Raji (cell line): ENCODE measurements at regions not wholly inside any gene's neighbourhood (a gene's known extent, or its start where the extent isn't known, plus 50 kb on each side); places are given as distances from the start of the nearest gene placed in this dataset.

Experiments
- POLR2A ChIP-seq: IDR thresholded peaks from 2 replicates; pipeline ENCODE4 v1.6.1; 2011; ENCODE audit warnings: low read depth, low read length, control low read depth; ENCODE audit not compliant: insufficient read depth

GRCh38 chr7:69126896-69127479, 471.3 kb upstream of the AUTS2 start:
- TF ChIP-seq POLR2A: no peak

GRCh38 chr7:69129524-69129923, 468.8 kb upstream of the AUTS2 start:
- TF ChIP-seq POLR2A: no peak

- no peak for TF ChIP-seq POLR2A
Observed at GRCh38 chr7:69129951-69130350, 468.3 kb upstream of the AUTS2 start.

- TF ChIP-seq POLR2A: no peak
Observed at GRCh38 chr7:69130396-69130795, 467.9 kb upstream of the AUTS2 start.

DNA sequence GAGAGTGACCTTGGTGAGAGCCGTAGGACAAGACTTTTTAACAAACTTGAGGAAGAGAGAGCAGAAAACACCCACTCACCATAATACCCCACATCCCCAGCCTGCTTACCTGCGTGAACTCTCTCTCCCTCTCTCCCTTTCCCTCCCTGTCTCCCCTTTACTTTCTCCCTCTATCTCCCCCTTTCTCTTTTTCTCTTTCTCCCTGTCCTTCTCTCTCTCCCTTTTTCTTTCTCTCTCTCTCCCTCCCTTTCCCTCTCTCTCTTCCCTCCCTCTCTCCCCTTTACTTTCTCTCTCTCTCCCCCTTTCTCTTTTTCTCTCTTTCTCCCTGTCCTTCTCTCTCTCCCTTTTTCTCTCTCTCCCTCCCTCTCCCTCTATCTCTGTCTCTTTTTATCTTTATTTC, 464.0 kb upstream of the AUTS2 start:
- no peak for TF ChIP-seq POLR2A

- no peak for TF ChIP-seq POLR2A
Observed at GRCh38 chr7:69147631-69148030, 450.6 kb upstream of the AUTS2 start.

DNA sequence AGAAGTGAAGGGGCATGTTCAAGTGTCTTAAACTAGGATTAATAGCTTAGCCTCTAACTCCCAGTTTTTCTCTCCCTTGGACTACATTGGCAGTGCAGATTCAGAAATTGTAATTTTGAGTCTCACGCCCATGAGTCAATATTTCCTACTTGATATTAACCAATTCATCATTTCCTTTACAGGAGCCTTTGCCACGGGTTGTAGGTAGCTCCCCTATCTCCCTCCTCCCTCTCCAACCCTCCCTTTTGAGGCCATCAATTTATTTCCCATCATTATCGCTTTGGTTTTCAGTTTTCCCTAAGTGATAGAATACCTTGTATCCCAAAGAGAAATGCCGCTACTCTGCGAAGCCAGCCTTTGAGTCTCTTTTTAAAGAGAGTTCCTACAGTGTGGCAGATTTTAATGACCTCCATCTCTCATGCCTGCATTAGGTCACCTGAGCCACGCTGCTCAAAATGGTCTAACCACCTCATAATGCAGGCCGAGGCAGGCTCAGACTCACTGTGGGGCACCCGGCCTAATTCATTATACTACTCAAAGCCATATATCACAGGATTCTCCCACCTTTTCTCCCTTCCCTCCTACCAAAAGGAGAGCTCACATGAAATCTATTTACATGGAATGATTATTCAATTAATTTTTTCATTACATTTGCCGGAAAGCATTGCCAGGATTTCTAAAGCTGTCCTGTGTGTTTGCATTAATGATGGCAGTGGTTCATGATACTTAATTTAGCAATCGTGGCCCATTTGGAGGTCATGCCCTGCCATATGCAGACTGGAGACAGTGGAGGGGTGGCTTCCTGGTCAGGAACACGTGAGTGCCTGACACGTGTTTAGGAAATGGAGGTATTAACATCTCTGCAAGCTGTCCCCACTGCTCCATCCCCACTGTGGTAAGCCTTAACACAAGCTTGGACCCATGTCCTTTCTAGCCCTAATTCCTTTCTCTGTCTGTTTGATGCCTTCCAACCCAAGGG, 448.2 kb upstream of the AUTS2 start:
- TF ChIP-seq POLR2A: no peak

DNA sequence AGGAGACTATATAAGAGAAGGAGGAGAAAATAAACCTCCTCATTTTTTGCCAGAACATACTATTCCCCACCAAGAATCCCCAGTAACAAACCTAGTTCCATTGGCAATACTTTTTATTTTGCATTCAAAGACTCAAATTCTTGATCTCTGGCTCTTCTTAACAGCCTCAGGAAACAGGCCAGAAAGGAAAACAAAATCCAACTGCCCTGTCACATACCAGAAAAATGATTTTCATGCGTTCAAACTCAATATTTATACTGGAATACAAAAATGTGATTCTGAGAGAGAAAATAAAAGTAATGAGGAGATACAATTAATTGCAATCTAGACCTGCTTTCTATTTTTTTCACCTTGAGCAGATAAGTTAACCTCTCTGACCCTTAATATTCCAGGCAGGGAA, 435.9 kb upstream of the AUTS2 start:
- no peak for TF ChIP-seq POLR2A

- TF ChIP-seq POLR2A: no peak
Observed at GRCh38 chr7:69162931-69163670, 435.2 kb upstream of the AUTS2 start.

GRCh38 chr7:69166979-69167516, 431.2 kb upstream of the AUTS2 start:
- TF ChIP-seq POLR2A: no peak

GRCh38 chr7:69169386-69169785, 428.9 kb upstream of the AUTS2 start:
- no peak for TF ChIP-seq POLR2A

GRCh38 chr7:69172357-69173077, 425.8 kb upstream of the AUTS2 start:
- TF ChIP-seq POLR2A: no peak

- TF ChIP-seq POLR2A: no peak
Observed at GRCh38 chr7:69173341-69173740, 424.9 kb upstream of the AUTS2 start.

GRCh38 chr7:69173846-69174245, 424.4 kb upstream of the AUTS2 start:
- no peak for TF ChIP-seq POLR2A

DNA sequence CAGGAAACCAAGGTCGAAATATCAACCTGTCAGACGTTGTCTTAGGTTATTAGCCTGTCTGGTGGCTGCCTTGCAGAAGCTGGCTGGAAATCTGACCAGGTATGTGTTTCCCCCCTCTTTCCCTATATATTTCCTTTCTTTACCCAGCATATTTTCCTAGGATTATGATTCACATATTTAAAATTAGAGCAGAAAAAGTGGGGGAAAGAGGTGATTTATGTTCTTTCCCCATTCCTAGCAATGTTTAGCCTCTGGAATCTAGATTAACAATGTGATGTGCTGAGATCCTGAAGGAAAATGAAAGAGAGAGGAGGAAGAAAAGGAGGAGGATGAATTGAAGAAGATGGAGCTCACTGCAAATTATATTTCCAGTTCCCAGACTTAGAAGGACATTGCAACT, 421.4 kb upstream of the AUTS2 start:
- no peak for TF ChIP-seq POLR2A

GRCh38 chr7:69177461-69177861, 420.8 kb upstream of the AUTS2 start:
- no peak for TF ChIP-seq POLR2A
